Dedifferentiated amniotic fluid mesenchymal stem cell (primary cell): ENCODE measurements at regions not wholly inside any gene's neighbourhood (a gene's known extent, or its start where the extent isn't known, plus 50 kb on each side); places are given as distances from the start of the nearest gene placed in this dataset.
"Not testable (repeated sequence)": the region's sequence is repeated elsewhere in the genome, so short reads cannot be mapped to it uniquely, and the experiment has no call there.

Source experiments
- DNase-seq: peaks from one replicate; pipeline ENCODE4 v3.0.0-alpha.2; 2016; ENCODE audit errors: extremely low spot score

DNA sequence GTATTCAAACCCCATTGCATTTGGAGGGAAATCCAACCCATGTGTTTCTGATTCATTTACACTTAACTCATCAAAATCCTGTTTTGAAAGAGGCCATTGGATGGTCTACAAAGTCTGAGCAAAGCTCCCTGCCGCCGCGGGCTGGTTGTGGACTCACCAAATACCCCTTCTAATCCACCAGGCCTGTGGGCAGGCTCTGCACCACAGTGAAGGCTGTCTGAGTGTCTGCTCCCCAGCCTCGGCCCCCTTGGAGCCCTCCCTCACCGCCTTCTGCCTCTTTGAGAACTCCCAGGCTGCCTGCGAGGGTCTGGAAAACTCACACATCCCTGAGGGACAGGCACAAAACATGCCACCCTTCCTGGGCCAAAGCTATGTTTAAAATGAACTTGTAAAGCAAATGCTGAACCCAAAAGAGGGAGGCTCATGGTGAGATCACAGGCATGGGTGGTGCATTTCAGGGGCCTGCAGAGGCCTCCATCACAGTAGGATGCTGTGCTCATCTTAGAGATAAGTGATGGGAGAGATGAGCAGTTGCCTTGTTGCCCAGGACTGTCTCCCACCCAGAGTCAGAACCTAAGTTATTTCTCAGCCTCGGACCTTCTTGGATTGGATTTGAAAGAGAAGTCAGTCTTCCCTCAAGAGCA, 225.0 kb downstream of the CYP26B1 start:
- DNase-seq: no peak

DNA sequence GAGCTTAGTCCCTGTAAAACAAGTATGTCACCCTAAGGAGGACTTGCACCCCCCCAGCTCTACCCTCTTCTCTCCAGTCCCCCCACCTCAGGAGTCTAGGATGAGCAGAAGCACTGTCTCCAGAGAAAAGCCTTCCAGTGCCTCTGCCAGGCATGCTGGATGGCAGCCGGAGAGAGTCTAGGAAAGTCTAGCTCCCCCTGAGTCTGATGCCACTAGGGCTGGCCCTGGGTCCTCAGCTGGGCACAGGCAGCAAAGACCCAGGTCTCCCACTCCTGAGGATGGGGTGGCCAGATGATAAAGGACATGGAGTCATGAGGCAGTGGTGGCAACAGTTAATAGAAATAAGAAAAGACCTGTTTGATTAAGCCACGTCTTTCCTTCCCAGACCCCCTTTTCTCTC, 225.6 kb downstream of the CYP26B1 start:
- DNase-seq: no peak

DNA sequence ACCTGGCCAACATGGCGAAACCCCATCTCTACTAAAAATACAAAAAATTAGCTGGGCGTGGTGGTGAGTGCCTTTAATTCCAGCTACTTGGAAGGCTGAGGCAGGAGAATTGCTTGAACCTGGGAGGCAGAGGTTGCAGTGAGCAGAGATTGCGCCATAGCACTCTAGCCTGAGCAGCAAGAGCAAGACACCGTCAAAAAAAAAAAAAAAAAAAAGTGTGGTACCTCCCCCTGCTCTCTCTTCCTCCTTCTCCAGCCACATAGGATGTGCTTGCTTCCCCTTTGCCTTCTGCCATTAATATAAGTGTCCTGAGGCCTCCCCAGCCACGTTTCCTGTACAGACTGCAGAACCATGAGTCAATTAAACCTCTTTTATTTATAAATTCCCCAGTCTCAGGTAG, 226.8 kb downstream of the CYP26B1 start:
- DNase-seq: not testable (repeated sequence)

DNA sequence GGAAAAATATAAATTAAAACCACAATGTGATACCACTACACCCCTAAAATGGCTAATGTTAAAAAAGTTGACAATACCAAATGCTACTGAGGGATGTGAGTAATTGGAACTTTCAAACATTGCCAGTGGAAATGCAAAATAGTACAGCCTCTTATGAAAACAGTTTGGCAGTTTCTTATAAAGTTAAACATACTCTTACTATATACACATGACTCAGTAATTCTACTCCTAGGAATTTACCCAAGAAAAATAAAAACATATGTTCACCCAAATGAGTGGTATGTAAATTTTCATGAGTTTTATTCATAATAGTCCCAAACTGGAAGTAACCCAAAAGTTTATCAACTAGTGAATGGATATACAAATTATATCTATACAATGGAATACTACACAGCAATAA, 228.0 kb downstream of the CYP26B1 start:
- DNase-seq: peak; percentile 24

DNA sequence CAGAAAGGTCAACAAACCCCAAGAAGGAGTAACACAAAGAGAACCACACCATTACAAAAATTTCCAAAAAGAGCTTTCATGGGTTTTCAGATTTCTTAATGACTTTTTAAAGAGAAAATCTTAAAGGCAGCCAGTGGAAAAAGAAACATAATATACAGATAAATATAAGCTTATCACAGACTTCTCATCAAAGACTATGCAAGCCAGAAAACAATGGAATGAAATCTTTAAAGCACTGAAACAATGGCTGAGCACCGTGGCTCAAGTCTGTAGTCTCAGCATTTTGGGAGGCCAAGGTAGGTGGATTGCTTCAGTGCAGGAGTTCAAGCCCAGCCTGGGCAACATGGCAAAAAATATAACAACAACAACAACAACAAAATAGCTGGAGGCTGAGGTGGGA, 237.4 kb downstream of the CYP26B1 start:
- DNase-seq: no peak

DNA sequence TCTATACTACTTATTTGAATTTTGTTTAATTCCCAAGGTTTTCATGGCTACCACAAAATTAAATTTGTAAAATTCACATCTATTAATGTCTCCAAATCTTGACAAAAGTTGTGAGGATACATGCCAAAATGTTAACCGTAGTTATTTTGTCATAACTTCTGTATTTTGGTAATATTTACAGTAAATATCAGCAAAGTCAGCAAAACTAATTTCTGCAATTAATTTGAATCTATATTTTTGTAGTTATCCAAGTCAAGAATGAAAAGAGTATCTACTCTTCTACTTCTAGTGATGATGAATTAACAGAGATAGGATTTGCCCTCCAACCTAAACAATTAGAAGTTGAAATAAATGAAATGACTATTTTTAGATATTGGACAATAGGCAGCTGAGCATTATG, 238.9 kb downstream of the CYP26B1 start:
- no peak for DNase-seq

DNA sequence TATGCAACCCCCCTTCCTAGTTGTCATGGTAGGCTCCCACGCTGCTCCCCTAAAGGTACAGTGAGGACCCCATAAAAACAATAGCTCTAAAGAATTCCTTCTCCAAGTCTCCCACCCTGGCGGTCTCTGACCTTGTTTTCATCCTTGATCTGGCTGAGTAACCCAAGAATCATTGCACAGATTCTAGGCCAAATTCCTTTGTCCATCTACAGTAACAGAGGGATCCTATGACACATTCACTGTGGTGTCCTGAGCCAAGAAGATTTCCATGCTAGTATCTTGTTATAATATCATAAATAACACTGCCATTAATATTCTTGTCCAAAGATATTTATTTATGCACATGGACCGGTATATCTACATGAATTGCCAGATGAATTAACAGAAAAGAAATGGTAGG, 240.2 kb downstream of the CYP26B1 start:
- DNase-seq: no peak

DNA sequence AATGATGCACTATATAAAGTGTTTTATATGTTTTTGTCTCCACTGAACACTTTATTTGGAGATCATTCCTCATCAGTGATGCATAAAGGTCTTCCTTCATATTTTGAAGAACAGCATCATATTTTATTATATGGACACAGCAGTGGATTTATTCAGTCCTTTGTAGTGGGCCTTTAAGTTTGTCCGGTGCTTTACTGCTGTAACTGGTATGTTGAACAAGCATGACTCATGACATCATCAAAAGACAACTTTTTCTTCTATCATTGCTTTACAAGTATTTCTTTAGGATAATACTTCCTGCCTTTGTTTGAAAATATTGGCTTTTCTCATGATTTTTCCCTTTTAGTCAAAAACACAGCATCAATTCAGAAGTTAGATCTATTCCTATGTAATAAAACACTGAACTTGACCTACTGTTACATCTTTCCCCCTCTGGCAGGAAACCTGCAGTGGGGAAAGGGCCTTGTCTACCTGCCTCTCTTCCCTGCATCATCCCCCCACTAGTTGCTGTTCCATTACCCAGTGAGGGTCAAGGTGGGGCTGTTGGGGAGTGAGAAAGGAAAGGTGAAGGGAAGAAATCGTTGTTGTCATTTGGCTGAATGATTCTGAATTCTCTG, 241.2 kb downstream of the CYP26B1 start:
- DNase-seq: no peak

DNA sequence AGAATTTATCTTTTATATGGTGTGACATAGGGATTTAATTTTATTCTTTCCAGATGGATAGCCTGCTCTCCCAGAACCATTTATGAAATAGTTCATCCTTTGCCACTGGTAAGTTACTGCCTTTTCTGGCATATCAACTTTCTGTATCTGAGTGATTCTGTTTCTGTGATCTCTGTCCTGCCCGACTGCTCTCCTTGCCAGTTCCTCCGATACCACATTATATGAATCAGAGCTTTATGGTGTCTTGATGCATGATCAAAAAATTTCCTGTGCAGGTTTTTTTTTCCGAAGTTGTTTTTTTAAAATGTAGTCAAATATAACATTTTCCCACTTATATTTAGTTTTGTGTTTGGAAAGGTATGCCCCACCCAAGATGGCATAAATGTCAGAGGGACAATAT, 242.5 kb downstream of the CYP26B1 start:
- no peak for DNase-seq

DNA sequence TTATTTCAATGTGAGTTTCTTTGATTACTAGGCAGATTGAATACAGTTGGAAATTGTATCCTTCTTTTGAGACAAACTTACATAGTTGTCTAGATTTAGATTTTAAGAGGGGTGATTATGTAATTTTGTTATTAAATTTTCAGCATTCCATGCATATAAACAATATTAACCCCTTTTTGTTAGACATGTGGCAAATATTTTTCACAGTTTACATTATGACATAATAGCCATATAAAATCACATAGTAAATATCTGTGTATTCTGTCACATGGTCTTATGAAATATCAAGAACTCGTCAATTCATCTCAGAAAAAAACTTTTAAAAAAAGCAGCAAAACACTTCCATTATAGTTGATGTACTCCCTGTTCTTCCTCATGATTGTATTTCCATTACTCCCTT, 243.8 kb downstream of the CYP26B1 start:
- no peak for DNase-seq

DNA sequence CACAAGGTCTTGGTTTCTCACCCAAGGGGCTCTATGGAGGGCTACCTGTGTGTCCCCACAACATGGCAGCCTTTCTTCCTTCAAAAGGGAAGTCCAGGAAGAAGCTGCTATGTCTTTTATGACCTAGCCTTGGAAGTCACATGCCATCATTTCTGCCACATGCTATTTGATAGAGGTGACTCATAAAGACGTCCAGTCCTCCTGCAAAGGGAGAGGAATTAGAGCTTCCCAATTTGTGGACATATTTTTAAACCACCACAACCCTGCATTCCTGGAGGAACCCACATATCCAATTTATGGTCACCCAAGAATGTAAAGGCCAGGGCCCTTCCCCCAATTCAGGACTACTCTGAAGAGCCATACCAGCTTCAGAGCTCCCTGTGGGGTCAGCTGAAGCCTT, 246.2 kb downstream of the CYP26B1 start:
- DNase-seq: no peak

DNA sequence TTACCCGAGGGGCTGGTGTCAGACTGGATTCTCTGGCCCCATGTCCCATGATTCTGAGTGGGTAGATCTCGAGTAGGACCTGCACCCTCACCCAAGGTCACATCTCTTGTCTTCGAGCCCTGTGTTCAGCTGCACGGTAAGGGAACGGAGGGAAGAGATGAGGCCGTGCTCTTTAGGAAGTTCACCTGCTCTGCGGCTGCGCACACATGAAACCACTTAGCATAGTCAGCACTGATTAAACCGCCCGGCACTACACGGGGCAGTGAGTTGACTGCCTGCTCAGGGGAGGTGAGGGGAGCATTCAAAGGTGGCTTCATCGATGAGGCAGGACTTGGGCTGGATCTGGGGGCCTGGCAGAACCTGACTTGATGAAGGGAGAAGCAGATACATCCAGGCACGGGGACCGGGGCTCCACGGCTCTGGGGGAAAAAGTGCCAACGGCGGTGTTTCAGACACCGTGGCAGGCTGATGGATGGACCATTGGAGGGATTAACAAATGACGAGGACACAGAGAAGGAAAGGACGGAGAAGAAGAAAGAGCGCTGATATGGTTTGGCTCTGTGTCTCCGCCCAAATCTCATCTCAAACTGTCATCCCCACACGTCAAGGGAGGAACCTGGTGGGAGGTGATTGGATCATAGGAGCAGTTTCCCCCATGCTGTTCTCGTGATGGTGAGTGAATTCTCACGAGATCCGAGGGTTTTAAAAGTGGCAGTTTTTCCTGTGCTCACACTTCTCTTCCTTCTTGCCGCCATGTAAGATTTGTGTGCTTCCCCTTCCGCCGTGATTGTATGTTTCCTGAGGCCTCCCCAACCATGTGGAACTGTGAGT, 248.6 kb downstream of the CYP26B1 start:
- no peak for DNase-seq

DNA sequence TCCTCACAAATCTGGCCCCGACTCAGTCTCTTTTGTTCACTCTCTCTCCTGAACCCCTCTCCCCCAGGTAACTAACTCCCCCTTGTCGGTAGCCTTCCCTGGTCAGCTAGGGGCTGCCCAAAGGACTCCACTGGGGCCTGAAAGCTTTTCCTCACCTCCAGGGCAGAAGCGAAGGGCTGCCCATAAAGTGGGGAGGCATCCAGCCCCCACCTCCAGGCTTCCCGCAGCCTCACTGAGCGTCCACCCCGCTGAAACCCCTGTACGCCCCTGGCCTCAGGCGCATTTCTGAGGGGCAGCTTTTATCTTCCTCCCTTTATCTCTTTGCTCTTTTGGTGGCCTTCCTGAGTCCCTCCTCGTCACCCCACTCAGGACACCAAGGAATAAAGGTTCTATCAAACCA, 249.3 kb downstream of the CYP26B1 start:
- DNase-seq: no peak

DNA sequence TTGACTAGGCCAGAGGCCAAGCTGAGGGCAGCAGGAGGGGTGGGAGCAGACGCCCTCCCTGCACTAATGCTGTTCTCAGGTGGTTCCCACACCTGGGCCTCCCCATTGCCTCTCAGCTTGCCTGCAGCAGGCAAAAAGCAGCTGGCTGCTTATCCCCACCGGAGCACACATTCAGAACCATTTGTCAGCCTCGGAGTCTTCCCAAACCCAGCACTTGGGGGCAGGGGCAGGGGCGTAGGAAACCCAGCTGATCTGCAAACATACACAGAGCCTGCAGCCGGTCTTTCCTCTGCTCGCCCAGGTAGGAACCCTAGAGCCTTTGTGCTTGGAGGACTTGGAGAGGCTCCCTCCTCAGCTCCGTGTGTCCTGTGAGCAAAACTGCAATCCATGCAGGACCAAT, 249.8 kb downstream of the CYP26B1 start:
- DNase-seq: no peak

DNA sequence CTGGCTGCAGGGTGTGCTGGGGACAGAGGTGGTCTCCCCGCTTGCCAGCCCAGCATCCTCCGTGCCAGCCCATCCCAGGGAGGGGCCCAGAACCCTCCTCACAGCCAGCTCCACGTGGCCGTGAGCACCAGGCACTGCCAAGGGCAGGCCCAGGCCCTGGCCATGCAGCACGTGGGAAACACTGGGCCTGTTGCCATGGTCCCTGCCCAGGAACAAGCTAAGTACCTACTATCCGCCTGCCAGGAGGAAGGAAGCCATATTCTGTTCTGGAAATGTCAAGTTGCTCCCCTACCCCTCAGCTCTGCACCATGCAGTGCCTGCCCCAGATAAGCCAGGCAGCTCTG, 250.6 kb downstream of the CYP26B1 start:
- no peak for DNase-seq

DNA sequence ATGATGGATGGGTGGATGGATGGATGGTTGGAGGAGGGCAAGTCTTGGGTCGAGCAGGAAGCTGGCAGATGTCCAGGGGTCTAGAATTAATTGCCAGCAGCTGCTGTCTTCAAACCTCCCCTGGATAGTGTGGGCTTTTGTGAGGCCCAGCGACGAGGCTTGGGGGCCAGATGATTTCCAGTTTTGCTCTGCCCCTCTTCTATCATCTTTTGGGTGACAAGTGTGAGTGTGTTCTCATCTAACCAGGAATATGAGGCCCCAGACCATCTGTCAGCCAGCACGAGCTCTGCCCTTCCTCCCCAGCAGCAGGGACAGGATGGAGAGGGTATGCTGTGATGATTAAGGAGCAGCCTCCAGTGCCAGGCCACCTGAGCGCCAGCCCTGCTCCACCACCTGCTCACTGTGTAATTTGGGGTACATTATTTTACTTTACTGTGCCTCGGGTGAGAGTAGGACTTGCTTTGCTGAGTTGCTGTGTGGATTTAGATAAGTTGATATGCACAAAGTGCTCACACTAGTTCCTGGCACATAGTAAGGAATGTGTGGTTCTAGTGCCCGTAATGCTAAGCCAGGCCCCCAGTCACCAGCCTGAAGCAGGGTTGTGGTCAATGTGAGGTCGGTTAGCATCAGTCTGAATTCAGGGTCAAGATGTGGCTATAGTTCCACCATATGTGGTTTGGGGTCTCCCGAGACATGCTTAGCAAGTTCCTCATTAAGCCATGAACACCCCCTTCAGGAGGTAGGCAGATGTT, 251.1 kb downstream of the CYP26B1 start:
- DNase-seq: no peak

DNA sequence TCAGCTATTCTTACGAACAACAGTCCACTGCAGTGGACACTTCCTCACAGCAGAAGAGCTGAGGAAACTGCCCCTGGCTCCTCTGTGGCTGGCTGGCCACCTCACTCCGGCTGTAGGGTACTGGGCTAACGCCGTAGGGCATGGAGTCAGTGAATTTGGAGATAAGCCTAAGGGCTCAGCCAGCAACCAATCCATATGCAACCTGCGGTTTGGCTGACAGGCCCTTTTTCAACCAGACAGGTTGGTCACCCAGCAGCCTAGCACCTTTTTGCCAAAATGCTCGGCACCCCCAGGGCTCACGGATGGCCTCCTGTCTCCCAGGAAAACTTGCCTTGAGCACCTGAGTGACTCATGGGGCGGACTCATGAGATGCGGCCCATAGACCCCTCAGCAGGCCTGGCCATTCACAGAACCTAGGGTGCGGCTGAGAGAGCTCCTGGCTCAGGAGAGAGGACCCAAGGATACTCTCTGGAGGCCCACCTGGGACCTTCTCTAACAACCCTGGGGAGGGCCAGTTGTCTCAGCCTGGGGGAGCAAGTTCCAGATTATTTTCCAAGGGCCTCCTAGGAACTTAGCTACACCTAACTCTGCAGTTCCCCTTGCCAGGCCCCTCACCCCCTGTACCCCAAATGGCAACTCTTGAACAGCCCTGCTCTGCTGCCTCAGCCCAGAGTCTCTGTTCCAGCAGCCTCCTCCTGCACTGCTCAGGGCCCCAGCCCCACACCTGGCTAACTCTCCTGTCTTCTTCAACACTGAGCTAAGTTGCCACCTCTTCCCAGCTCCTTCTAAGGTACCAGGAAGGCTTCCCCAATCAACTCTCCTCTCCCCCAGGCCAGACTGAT, 252.1 kb downstream of the CYP26B1 start:
- no peak for DNase-seq

DNA sequence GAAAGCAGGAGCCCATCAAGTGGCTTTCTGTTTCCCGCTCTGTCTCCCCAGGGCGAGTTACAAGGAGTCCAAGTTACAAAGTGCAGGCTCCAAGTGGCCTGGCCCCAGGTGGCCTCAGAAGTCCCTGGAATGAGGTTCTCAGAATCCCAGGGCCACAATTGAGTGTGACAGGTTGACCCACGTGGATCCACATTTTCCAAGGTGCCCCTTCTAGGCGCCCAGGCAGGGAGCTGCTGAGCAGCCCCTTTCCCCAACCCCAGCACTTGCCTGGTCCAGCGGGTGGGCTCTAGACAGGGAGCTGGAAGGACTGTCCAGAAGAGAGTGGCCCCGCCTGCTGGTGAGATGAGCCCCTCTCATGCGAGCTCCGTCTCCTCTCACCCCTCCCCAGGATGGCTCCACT, 253.4 kb downstream of the CYP26B1 start:
- DNase-seq: no peak

DNA sequence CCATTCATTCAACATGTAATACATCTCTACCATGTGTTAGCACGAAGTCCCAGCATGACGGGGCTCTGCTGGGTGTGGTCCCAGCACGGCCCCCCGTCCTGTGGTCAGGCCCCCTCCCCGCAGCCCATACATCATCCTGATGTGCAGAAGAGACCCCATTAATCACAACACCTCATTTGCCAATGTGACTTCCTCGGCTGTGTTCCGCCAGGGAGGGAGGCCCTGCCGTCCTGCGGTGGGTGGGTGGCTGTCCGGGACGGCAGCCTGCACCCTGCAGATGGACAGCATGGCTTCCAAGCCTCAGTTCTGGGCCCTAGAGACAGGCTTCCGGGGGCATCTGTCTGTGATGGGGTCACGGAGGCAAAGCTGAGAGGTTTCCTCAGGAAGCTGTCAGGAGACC, 254.0 kb downstream of the CYP26B1 start:
- no peak for DNase-seq

DNA sequence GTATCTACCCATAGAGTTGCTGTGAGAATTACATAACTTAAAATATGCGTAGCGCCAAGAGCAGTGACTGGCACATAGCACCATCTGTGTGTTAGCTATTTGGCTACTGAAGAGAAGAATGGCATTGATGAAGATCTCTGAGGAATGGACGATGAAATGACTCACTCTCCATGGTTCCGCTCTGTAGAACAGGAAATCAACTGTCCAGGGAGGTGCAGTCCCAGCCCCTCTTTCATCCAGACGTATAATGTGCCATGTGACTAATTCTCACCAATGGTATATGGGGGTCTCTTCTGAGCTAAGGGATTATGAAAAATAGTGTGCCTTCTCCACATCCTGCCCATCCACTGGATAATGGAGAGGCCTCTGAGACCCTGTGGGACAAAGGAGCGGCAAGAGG, 254.8 kb downstream of the CYP26B1 start:
- no peak for DNase-seq

DNA sequence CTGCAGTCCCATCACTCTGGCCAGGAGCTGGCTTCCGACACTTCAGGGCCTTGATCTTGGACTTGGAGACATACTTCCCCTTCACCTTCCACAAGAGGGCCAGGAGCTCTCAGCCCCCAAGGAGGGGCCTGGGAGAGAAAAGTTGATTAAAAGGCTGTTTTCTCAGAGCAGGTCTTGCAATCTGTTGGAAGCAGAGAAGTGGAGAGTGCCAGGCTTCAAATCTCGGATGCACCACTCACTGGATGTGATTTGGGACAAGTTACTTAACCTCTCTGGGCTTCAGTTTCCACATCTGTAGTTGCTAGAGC, 255.3 kb downstream of the CYP26B1 start:
- no peak for DNase-seq
